Vagina (tissue), 2 donors: ENCODE measurements at regions not wholly inside any gene's neighbourhood (a gene's known extent, or its start where the extent isn't known, plus 50 kb on each side); places are given as distances from the start of the nearest gene placed in this dataset.

Experiments used
- DNase-seq, 2 donors: peaks; one replicate each; pipeline ENCODE4 v3.0.0-alpha.2; 2017; ENCODE audit errors: extremely low spot score in 2 of 2
- H3K27ac ChIP-seq: fragments of 200-600 bp; sonication (generic); one replicate; pipeline ENCODE4 v1.5.1; 2019
- H3K27me3 ChIP-seq: fragments of 200-600 bp; sonication (generic); one replicate; pipeline ENCODE4 v1.5.1; 2019
- H3K36me3 ChIP-seq, 2 donors: fragments of 200-600 bp; sonication (generic); one replicate each; pipeline ENCODE4 v1.5.1; 2017 to 2019
- H3K4me1 ChIP-seq: fragments of 200-600 bp; sonication (generic); one replicate; pipeline ENCODE4 v1.5.1; 2019
- H3K4me3 ChIP-seq, 2 donors: fragments of 200-600 bp; sonication (generic); 1 replicate in 1 of 2; 2 replicates in 1 of 2; pipeline ENCODE4 v1.5.1; 2016 to 2019
- H3K9me3 ChIP-seq: fragments of 200-600 bp; sonication (generic); one replicate; pipeline ENCODE4 v1.5.1; 2019
- POLR2A ChIP-seq, 2 donors: fragments of 450-650 bp; IDR thresholded peaks; one replicate each; pipeline ENCODE4 v1.6.1; 2017; ENCODE audit warnings: antibody characterized with exemption in 2 of 2, mild to moderate bottlenecking in 2 of 2, moderate library complexity in 2 of 2
- POLR2AphosphoS5 ChIP-seq, 2 donors: sonication (generic); formaldehyde crosslinking; IDR thresholded peaks; one replicate each; pipeline ENCODE4 v1.9.0; 2017; ENCODE audit warnings: antibody characterized with exemption in 2 of 2, mild to moderate bottlenecking in 2 of 2, low read depth in 1 of 2; ENCODE audit not compliant: insufficient read depth in 1 of 2
- intact Hi-C: fragments of 100-400 bp; cut with DNase I; formaldehyde crosslinking; loops from one replicate; pipeline ENCODE4 v1.15.1; 2023
- TF ChIP-seq, protein P1 (sequence below), 3 experiments: fragments of 450-650 bp in 2 of 3; fragments of 200-600 bp in 1 of 3; sonication (generic) in 1 of 3; IDR thresholded peaks; one replicate each; pipeline ENCODE4 v1.5.1; 2017 to 2019; ENCODE audit warnings: antibody characterized with exemption in 3 of 3, mild to moderate bottlenecking in 2 of 3, moderate library complexity in 2 of 3

DNA sequence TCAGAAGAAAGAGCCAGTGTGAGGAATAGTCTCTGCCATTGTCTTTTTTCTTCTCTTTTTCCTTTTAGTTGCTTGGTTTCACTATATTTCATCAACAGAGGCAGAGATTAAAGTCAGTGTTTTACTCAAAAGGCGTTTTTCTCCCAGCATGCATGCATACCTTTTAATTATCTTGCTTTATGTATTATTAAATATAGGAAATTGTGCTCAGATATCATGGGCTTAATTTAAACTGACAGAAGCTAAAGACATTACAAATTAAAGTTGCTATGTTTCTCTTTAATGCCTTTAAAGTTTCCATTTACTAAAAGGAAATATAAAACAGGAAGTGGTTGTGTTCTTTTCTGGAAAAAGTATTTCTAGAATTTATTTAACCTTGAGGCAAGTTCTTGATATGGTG is 223.3 kb upstream of the ATP5MC3 start:
- no peaks in the 10 kb centered on the region for H3K27me3 ChIP-seq
- no peaks in the 10 kb centered on the region for H3K36me3 ChIP-seq
- no peaks in the 10 kb centered on the region for H3K9me3 ChIP-seq
- no peak overlapping the region for H3K4me3 ChIP-seq
- intact Hi-C loops = no loop called here
- no peak overlapping the region for H3K27ac ChIP-seq
- DNase-seq = no peak
- no peaks in the 10 kb centered on the region for H3K4me1 ChIP-seq
- TF ChIP-seq POLR2AphosphoS5 (IDR thresholded peaks at IDR 0.05; ENCODE audit: insufficient read depth in 1 of 2, low read depth in 1 of 2) = no peak
- TF ChIP-seq, protein P1, sequence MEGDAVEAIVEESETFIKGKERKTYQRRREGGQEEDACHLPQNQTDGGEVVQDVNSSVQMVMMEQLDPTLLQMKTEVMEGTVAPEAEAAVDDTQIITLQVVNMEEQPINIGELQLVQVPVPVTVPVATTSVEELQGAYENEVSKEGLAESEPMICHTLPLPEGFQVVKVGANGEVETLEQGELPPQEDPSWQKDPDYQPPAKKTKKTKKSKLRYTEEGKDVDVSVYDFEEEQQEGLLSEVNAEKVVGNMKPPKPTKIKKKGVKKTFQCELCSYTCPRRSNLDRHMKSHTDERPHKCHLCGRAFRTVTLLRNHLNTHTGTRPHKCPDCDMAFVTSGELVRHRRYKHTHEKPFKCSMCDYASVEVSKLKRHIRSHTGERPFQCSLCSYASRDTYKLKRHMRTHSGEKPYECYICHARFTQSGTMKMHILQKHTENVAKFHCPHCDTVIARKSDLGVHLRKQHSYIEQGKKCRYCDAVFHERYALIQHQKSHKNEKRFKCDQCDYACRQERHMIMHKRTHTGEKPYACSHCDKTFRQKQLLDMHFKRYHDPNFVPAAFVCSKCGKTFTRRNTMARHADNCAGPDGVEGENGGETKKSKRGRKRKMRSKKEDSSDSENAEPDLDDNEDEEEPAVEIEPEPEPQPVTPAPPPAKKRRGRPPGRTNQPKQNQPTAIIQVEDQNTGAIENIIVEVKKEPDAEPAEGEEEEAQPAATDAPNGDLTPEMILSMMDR (IDR thresholded peaks at IDR 0.05) = no peak
- TF ChIP-seq POLR2A (IDR thresholded peaks at IDR 0.05) = no peak

DNA sequence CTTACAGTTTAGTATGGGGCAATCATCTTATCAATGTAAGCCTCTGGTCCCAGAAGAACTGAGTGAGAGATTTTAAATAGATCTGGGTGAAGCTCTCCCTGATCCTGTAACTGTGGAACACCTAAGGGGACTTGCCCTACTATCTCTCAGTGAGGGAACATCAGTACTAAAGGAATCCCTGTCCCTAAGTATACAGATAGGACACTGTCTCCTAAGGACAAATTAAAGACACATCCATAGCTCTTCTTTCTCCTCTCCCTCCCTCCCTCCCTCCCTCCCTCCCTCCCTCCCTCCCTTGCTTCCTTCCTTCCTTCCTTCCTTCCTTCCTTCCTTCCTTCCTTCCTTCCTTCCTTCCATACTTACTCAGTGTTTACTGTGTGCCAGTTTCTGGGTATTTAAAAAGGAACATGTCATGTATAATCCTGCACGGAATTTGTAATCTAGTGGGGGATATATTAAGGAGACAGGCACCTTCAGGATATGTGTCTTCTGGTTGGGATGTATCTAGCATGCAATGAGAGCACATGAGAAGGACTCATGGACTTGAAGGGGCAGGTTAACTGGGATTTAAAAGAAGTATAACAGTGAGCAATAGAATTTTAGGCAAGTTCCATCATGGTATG is 222.2 kb upstream of the ATP5MC3 start:
- H3K4me1 ChIP-seq = no peaks in the 10 kb centered on the region
- intact Hi-C loops = no loop called here
- no peak for DNase-seq
- no peaks in the 10 kb centered on the region for H3K27me3 ChIP-seq
- no peaks in the 10 kb centered on the region for H3K9me3 ChIP-seq
- no peak overlapping the region for H3K27ac ChIP-seq
- H3K36me3 ChIP-seq = no peaks in the 10 kb centered on the region
- TF ChIP-seq, protein P1 (IDR thresholded peaks at IDR 0.05) = no peak
- no peak for TF ChIP-seq POLR2AphosphoS5 (IDR thresholded peaks at IDR 0.05; ENCODE audit: insufficient read depth in 1 of 2, low read depth in 1 of 2)
- no peak overlapping the region for H3K4me3 ChIP-seq

DNA sequence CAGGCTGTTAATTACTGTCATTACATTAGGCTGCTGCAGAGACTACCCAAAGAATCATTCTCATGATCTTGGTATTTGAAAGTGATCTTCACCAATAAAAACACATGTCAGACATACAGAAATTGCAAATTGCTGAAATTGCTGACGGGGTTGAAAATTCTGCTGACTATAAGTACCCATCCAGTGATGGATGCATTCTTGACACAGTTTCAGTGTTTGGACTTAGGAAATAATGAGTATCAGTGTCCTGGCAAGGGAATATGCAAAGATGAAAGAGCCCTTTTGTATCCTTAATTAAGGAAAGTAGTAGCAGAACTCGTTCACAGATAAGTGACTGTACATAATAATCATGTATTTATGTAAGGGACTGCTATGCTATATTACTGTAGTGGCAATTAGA is 221.1 kb upstream of the ATP5MC3 start:
- TF ChIP-seq POLR2A (IDR thresholded peaks at IDR 0.05) (no peak), POLR2AphosphoS5 (IDR thresholded peaks at IDR 0.05; ENCODE audit: insufficient read depth in 1 of 2, low read depth in 1 of 2) (no peak)
- TF ChIP-seq, protein P1 (IDR thresholded peaks at IDR 0.05) = no peak
- intact Hi-C loops = no loop called here
- DNase-seq = no peak
- Histone ChIP-seq H3K9me3 (no peaks in the 10 kb centered on the region), H3K27ac (no peak overlapping the region), H3K4me3 (no peak overlapping the region), H3K4me1 (no peaks in the 10 kb centered on the region), H3K27me3 (no peaks in the 10 kb centered on the region), H3K36me3 (no peaks in the 10 kb centered on the region)

DNA sequence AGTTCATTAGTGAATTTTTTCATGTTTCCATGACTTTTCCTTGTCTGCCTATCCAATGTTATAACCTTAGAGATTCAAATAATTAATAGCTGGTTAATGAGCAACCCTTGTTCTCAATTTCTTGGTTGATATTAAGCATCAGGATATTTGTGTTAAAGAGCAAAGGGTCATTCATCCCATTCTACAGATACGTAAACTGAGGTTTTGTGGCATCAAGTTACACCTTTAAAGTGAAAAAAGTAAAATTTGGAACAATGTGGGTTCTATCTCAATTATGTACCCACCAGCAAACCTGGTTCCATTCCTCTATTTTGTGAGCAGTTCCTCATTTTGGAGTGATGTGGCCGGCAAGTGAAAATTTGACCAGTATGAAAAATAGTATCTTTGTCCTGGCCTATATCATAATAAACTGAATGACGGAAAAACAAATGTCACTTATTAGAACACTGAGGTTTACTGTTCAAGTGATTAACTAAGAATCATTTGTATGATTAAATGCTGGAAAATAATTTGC is 220.5 kb upstream of the ATP5MC3 start:
- H3K36me3 ChIP-seq = no peaks in the 10 kb centered on the region
- H3K4me1 ChIP-seq = no peaks in the 10 kb centered on the region
- no peak for DNase-seq
- intact Hi-C loops = no loop called here
- H3K4me3 ChIP-seq = no peak overlapping the region
- TF ChIP-seq, protein P1 (IDR thresholded peaks at IDR 0.05) = no peak
- TF ChIP-seq POLR2A (IDR thresholded peaks at IDR 0.05) (no peak), POLR2AphosphoS5 (IDR thresholded peaks at IDR 0.05; ENCODE audit: insufficient read depth in 1 of 2, low read depth in 1 of 2) (no peak)
- no peaks in the 10 kb centered on the region for H3K27me3 ChIP-seq
- H3K27ac ChIP-seq = no peak overlapping the region
- no peaks in the 10 kb centered on the region for H3K9me3 ChIP-seq

GRCh38 chr2:175400975-175401374 is 219.5 kb upstream of the ATP5MC3 start:
- H3K4me3 ChIP-seq = no peak overlapping the region
- no peak for TF ChIP-seq POLR2AphosphoS5 (IDR thresholded peaks at IDR 0.05; ENCODE audit: insufficient read depth in 1 of 2, low read depth in 1 of 2)
- no peak for TF ChIP-seq POLR2A (IDR thresholded peaks at IDR 0.05)
- TF ChIP-seq, protein P1 (IDR thresholded peaks at IDR 0.05) = no peak

More at GRCh38 chr2:175400975-175401374, 219.5 kb upstream of the ATP5MC3 start:
- no peak for DNase-seq
- intact Hi-C loops = no loop called here
- Histone ChIP-seq H3K9me3 (no peaks in the 10 kb centered on the region), H3K36me3 (no peaks in the 10 kb centered on the region), H3K27me3 (no peaks in the 10 kb centered on the region), H3K27ac (no peak overlapping the region), H3K4me1 (no peaks in the 10 kb centered on the region)
